Thoracic aorta (tissue), 2 donors: ENCODE measurements at regions not wholly inside any gene's neighbourhood (a gene's known extent, or its start where the extent isn't known, plus 50 kb on each side); places are given as distances from the start of the nearest gene placed in this dataset.
"Not testable (repeated sequence)": the region's sequence is repeated elsewhere in the genome, so short reads cannot be mapped to it uniquely, and the experiment has no call there.

Experiments
- ATAC-seq: fragments of 150-250 bp; one replicate; pipeline ENCODE4 v1.8.0; 2017; ENCODE audit warnings: low read depth; ENCODE audit not compliant: insufficient number of reproducible peaks, low FRiP score
- DNase-seq: peaks from one replicate; pipeline ENCODE4 v3.0.0-alpha.2; 2020; ENCODE audit warnings: low spot score
- H3K27ac ChIP-seq, 2 donors: fragments of 200-600 bp; sonication (generic); 1 replicate in 1 of 2; 2 replicates in 1 of 2; pipeline ENCODE4 v1.5.1; 2016; ENCODE audit warnings: mild to moderate bottlenecking in 2 of 2, moderate library complexity in 2 of 2
- H3K27me3 ChIP-seq: fragments of 200-600 bp; sonication (generic); replicated peaks from 2 replicates; pipeline ENCODE4 v1.6.0; 2016; ENCODE audit warnings: mild to moderate bottlenecking; ENCODE audit not compliant: insufficient read depth
- H3K36me3 ChIP-seq: fragments of 200-600 bp; sonication (generic); one replicate; pipeline ENCODE4 v1.5.1; 2016
- H3K4me1 ChIP-seq, 2 donors: fragments of 200-600 bp; sonication (generic); 1 replicate in 1 of 2; 2 replicates in 1 of 2; pipeline versions ENCODE4 v1.5.1 to v1.6.0; 2016; ENCODE audit warnings: low read depth in 2 of 2, mild to moderate bottlenecking in 1 of 2; ENCODE audit not compliant: control insufficient read depth in 1 of 2
- H3K4me3 ChIP-seq: fragments of 200-600 bp; sonication (generic); 2 replicates; pipeline ENCODE4 v1.5.1; 2016; ENCODE audit warnings: mild to moderate bottlenecking
- H3K9me3 ChIP-seq: fragments of 200-600 bp; sonication (generic); 2 replicates; pipeline ENCODE4 v1.5.1; 2016
- TF ChIP-seq, protein P1 (sequence below): fragments of 200-600 bp; sonication (generic); IDR thresholded peaks from one replicate; pipeline ENCODE4 v1.5.1; 2019; ENCODE audit warnings: antibody characterized with exemption

DNA sequence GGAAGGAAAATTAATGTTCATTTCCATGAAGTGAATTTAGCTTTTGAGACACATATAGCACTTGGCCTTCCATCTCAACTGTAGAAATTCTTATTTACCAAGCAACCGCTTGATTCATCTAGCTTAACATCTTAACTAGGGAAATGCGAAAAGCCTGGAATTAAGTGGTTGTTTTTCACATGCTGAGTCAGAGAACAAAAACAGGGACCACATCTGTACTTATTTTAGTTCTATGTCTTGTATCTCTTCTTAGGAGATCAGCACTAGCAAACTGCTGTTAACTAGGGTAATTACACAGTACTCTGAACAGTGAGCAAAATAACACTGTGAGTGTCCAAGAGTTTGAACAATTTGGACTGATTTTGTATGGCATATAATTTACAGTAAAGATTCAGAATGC is 590.9 kb upstream of the NRSN1 start:
- ATAC-seq (no peak), DNase-seq (no peak)
- H3K27me3 ChIP-seq: no peaks in the 10 kb centered on the region
- TF ChIP-seq, protein P1, sequence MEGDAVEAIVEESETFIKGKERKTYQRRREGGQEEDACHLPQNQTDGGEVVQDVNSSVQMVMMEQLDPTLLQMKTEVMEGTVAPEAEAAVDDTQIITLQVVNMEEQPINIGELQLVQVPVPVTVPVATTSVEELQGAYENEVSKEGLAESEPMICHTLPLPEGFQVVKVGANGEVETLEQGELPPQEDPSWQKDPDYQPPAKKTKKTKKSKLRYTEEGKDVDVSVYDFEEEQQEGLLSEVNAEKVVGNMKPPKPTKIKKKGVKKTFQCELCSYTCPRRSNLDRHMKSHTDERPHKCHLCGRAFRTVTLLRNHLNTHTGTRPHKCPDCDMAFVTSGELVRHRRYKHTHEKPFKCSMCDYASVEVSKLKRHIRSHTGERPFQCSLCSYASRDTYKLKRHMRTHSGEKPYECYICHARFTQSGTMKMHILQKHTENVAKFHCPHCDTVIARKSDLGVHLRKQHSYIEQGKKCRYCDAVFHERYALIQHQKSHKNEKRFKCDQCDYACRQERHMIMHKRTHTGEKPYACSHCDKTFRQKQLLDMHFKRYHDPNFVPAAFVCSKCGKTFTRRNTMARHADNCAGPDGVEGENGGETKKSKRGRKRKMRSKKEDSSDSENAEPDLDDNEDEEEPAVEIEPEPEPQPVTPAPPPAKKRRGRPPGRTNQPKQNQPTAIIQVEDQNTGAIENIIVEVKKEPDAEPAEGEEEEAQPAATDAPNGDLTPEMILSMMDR: no peak
- no peak overlapping the region for H3K27ac ChIP-seq
- H3K4me3 ChIP-seq: no peak overlapping the region
- no peaks in the 10 kb centered on the region for H3K36me3 ChIP-seq
- no peaks in the 10 kb centered on the region for H3K9me3 ChIP-seq
- H3K4me1 ChIP-seq: no peaks in the 10 kb centered on the region

DNA sequence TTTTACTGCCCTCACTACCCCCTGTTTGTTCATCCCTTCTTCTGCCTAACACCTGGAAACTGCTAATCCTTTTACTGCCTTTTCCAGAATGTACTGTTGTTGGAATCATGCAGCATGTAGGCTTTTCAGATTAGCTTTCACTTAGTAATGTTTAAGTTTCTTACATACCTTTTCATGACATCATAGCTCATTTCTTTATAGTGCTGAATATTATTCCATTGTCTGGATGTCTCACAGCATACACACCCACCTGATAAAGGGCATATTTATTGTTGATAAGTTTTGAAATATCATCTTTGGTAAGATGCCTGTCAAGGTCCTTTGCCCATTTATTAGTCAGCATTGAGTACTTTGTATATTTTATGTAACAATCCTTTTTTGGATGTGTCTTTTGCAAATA is 588.2 kb upstream of the NRSN1 start:
- no peak for DNase-seq
- no peaks in the 10 kb centered on the region for H3K36me3 ChIP-seq
- no peaks in the 10 kb centered on the region for H3K27me3 ChIP-seq
- H3K27ac ChIP-seq: no peak overlapping the region
- ATAC-seq: no peak
- TF ChIP-seq, protein P1: no peak
- H3K4me1 ChIP-seq: no peaks in the 10 kb centered on the region
- H3K9me3 ChIP-seq: no peaks in the 10 kb centered on the region
- no peak overlapping the region for H3K4me3 ChIP-seq

DNA sequence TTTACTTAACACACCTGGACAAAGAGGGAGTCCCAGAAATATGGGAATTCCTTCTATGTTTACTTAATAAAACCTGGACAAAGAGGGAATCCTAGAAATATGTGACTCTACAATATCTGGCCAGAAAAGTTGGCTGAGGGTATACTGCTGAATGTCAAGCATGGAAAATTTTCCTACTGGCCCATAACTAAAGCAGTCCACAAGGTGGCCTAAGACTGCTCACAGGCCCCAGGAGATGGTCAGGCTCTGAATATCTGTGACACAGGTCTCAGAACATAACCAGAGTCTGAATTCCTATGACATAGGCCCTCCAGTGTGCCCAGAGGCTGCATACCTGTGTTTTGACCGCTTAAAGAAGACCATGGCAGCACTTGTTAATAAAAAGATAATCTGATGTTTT is 578.2 kb upstream of the NRSN1 start:
- H3K27me3 ChIP-seq: no peaks in the 10 kb centered on the region
- no peak overlapping the region for H3K4me3 ChIP-seq
- no peak for DNase-seq
- no peaks in the 10 kb centered on the region for H3K36me3 ChIP-seq
- no peak for ATAC-seq
- TF ChIP-seq, protein P1: no peak
- H3K9me3 ChIP-seq: no peaks in the 10 kb centered on the region
- H3K27ac ChIP-seq: no peak overlapping the region
- H3K4me1 ChIP-seq: no peaks in the 10 kb centered on the region

DNA sequence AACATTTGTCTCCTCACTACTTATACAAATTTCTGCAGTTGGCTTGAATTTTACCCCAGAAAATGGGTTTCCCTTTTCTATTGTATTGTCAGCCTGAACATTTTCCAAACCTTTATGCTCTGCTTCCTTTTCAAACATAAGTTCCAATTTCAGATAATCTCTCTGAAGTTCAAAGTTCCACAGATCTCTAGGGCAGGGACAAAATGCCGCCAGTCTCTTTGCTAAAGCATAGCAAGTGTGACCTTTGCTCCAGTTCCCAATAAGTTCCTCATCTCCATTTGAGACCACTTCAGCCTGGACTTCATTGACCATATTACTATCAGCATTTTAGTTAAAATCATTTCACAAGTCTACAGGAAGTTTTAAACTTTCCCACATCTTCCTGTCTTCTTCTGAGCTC is 571.1 kb upstream of the NRSN1 start:
- H3K9me3 ChIP-seq, ATAC-seq, H3K4me1 ChIP-seq, H3K36me3 ChIP-seq, DNase-seq, H3K27me3 ChIP-seq, H3K27ac ChIP-seq, H3K4me3 ChIP-seq: not testable (repeated sequence)

DNA sequence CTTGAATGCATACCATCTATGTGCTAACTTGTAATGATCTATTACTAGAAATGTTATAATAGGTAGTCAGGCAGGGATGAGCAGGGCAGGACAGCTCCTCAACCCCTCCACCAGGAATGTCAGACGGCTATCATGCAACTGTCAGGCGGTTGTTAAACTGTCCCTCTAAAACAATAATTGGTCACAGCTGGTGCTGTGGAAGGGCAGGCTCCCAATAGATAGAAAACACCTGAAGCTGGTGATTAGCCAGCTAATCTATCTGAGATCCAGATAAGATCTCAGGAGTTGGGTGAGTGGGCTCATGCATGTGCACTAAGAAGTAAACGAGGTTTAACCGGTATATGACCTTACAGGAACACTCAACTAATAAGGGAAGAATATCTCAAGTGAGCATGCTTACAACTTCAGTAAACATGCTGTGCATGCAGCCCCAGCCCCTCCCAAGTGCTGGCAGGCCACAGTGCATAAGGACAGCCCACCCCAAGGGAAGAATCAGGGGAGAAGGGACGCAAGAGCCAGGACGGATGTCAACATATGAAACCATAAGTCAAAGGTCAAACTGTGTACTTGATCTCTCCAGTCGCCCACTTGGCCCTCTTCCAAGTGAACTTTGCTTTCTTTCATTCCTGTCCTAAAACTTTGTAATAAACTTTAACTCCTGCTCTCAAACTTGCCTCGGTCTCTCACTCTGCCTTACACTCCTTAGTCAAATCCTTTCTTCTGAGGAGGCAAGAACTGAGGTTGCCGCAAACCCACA is 566.2 kb upstream of the NRSN1 start:
- Histone ChIP-seq H3K4me3 (no peak overlapping the region), H3K4me1 (no peaks in the 10 kb centered on the region)
- ATAC-seq: no peak

More for the DNA sequence above, 566.2 kb upstream of the NRSN1 start:
- TF ChIP-seq, protein P1: no peak
- H3K36me3 ChIP-seq: no peaks in the 10 kb centered on the region
- H3K27me3 ChIP-seq: no peaks in the 10 kb centered on the region
- DNase-seq: no peak
- H3K27ac ChIP-seq: no peak overlapping the region
- H3K9me3 ChIP-seq: no peaks in the 10 kb centered on the region
